GM23248 (cell line): ENCODE measurements at regions not wholly inside any gene's neighbourhood (a gene's known extent, or its start where the extent isn't known, plus 50 kb on each side); places are given as distances from the start of the nearest gene placed in this dataset.

Experiments
- EZH2 ChIP-seq: fragments of 200-600 bp; sonication (generic); IDR thresholded peaks from 2 replicates; pipeline ENCODE4 v1.6.1; 2018; ENCODE audit warnings: antibody characterized with exemption, mild to moderate bottlenecking; ENCODE audit not compliant: insufficient read depth, poor library complexity, severe bottlenecking
- EZH2phosphoT487 ChIP-seq: fragments of 200-600 bp; sonication (generic); IDR thresholded peaks from 2 replicates; pipeline ENCODE4 v1.6.1; 2018; ENCODE audit warnings: antibody characterized with exemption, moderate library complexity, mild to moderate bottlenecking, low read depth; ENCODE audit not compliant: insufficient read depth

- TF ChIP-seq EZH2 (no peak), EZH2phosphoT487 (no peak)
These were observed 412.7 kb downstream of the CDH10 start for GRCh38 chr5:24232041-24232440.
